ENCODE measurements at regions not wholly inside any gene's neighbourhood (a gene's known extent, or its start where the extent isn't known, plus 50 kb on each side); places are given as distances from the start of the nearest gene placed in this dataset.
A peak's percentile ranks its signal among the peaks of the same experiment; 100 is the strongest.

DNA sequence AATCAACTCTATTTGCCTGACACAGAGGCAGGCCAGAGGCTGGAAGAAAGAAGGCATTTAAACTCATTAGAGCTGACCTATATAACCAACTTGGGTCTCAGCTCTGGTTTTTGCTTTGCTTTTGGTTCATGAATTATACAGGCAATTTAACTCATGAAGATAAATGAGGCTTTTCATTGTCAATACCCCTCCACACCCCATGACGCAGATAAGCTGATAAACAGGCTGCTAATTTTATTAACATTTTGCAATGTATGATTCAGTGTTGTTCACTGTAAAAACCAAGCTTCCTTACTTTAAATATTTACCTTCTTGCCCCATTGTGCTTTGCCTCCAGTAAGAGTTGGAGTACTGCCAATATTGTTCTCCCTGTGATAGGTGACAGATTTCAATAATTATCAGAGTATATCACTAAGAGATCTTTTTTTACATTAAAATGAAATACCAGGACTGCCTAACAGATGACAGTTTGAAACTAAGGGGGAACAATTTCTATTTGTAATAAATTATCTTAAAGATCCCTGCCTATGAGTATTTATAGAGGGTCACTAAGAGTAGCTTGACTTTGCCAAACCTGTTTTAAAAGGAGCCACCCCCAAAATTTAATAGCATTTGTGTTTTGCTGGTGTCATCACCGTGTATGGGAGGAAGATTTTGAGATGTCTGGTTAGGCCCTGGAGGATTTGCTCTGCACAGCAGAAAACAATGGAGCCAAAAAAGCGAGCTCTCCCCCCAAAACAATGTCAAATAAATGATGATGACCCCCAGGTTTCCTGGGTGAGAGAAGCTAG lies 472.7 kb upstream of the NBEA start:
- no peak overlapping the region for H3K4me3 ChIP-seq (ENCODE audit: low read depth, low read length)
- TF ChIP-seq, protein P1, sequence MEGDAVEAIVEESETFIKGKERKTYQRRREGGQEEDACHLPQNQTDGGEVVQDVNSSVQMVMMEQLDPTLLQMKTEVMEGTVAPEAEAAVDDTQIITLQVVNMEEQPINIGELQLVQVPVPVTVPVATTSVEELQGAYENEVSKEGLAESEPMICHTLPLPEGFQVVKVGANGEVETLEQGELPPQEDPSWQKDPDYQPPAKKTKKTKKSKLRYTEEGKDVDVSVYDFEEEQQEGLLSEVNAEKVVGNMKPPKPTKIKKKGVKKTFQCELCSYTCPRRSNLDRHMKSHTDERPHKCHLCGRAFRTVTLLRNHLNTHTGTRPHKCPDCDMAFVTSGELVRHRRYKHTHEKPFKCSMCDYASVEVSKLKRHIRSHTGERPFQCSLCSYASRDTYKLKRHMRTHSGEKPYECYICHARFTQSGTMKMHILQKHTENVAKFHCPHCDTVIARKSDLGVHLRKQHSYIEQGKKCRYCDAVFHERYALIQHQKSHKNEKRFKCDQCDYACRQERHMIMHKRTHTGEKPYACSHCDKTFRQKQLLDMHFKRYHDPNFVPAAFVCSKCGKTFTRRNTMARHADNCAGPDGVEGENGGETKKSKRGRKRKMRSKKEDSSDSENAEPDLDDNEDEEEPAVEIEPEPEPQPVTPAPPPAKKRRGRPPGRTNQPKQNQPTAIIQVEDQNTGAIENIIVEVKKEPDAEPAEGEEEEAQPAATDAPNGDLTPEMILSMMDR (IDR thresholded peaks at IDR 0.05; ENCODE audit: insufficient read depth, low read length) = no peak
- peak; percentile 41 for DNase-seq (ENCODE audit: low read depth)

GRCh38 chr13:34474187-34474868 lies 467.7 kb upstream of the NBEA start:
- DNase-seq (ENCODE audit: low read depth) = no peak
- no peak overlapping the region for H3K4me3 ChIP-seq (ENCODE audit: low read depth, low read length)
- TF ChIP-seq, protein P1 (IDR thresholded peaks at IDR 0.05; ENCODE audit: insufficient read depth, low read length) = no peak

GRCh38 chr13:34478376-34478775 lies 463.7 kb upstream of the NBEA start:
- no peak for DNase-seq (ENCODE audit: low read depth)
- no peak overlapping the region for H3K4me3 ChIP-seq (ENCODE audit: low read depth, low read length)
- TF ChIP-seq, protein P1 (IDR thresholded peaks at IDR 0.05; ENCODE audit: insufficient read depth, low read length) = no peak

DNA sequence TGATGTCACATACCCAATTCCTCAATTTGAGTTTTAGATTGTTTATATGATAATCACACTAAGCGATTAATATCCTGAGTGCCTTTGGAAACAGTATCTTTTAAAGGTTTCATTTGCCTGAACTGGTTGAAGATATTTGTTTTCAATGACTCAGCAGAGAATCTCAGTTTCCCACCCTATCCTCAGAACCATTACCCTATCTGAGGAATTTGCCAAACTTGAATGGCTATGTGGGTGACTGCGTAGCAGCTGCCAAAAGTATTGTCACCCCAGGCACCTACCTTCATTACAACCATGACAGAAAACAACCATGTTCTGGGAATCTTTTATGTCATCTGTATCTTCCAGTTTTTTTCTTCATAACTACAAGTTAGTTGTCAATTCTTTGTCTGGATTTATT lies 440.1 kb upstream of the NBEA start:
- no peak overlapping the region for H3K4me3 ChIP-seq (ENCODE audit: low read depth, low read length)
- no peak for DNase-seq (ENCODE audit: low read depth)
- TF ChIP-seq, protein P1 (IDR thresholded peaks at IDR 0.05; ENCODE audit: insufficient read depth, low read length) = no peak

DNA sequence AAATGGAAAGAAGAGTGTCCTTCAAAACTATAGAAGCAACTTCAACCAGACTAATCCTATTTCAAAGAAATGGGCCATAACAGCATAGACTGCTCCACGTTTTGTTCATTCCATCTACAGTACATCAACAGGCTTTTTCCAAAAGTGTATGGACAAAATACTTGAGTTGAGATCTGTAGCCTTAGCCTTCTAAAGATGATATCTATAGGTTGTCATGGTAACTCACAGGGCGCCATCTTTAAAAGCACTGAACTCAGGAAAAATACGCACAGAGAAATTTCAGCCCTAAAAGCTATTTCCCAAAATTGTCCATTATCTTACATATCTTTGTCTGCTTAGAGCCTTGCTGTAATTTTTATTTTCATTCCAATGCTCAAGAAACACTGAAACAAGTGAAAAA lies 439.4 kb upstream of the NBEA start:
- no peak overlapping the region for H3K4me3 ChIP-seq (ENCODE audit: low read depth, low read length)
- DNase-seq (ENCODE audit: low read depth) = no peak
- TF ChIP-seq, protein P1 (IDR thresholded peaks at IDR 0.05; ENCODE audit: insufficient read depth, low read length) = no peak

DNA sequence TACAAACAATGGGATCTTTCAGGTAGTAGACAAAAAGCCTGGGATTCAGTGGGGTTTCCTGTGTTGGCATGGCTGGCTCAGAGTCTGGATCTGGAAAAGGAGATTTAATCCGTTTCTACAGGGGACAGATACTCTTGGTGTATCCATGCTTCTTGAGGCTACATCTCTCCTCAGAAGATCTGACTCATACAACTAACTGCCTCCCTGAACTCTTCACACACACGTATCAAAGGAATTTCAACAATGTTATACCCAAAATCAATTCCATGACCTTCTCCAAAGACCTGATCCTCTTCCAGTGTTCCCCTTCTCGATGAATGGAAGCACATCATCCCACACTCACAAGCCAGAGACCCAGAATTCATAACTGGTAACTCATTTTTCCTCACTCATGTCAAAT lies 435.3 kb upstream of the NBEA start:
- TF ChIP-seq, protein P1 (IDR thresholded peaks at IDR 0.05; ENCODE audit: insufficient read depth, low read length) = no peak
- DNase-seq (ENCODE audit: low read depth) = no peak

More for the DNA sequence above, 435.3 kb upstream of the NBEA start:
- H3K4me3 ChIP-seq (ENCODE audit: low read depth, low read length) = no peak overlapping the region
